A549 (cell line): ENCODE measurements at regions not wholly inside any gene's neighbourhood (a gene's known extent, or its start where the extent isn't known, plus 50 kb on each side); places are given as distances from the start of the nearest gene placed in this dataset.

Experiments used
- ATAC-seq, 2 experiments: fragments of 200-7000 bp in 1 of 2; fragments of >200 bp in 1 of 2; cut with Nextera tagmentation in 1 of 2; cut with Tn5 transposase in 1 of 2; 3 replicates each; pipeline versions ENCODE4 v1.8.0 to v1.9.1; 2018 to 2020; ENCODE audit warnings: mild to moderate bottlenecking in 1 of 2, moderate library complexity in 1 of 2
- CTCF ChIA-PET: fragments of 300-600 bp; sonication (Branson Sonifier 250); formaldehyde crosslinking; extraction: SDS; loops from one replicate; lab custom pipeline; 2021; ENCODE audit warnings: antibody characterized with exemption, inconsistent platforms; lab: Yijun Ruan, JAX
- POLR2A ChIA-PET: fragments of 350-600 bp; formaldehyde crosslinking; extraction: SDS; loops from one replicate; lab custom pipeline; 2021; ENCODE audit warnings: antibody characterized with exemption, inconsistent platforms; lab: Yijun Ruan, JAX
- DNase-seq, 2 experiments: peaks; one replicate each; pipeline versions ENCODE4 v3.0.0 to v3.0.0-alpha.2; 2011 to 2016; ENCODE audit warnings: low read depth in 1 of 2, low spot score in 1 of 2
- FAIRE-seq: peaks from 2 replicates; lab custom pipeline; 2011; peaks lifted over from hg19 to GRCh38; lab: Jason Lieb, UNC
- H3K27ac ChIP-seq, 2 experiments: fragments of >200 bp; sonication (Bioruptor Twin); formaldehyde crosslinking; 3 replicates each; pipeline ENCODE4 v1.5.1; 2016 to 2017
- H3K4me1 ChIP-seq: fragments of >200 bp; sonication (Bioruptor Twin); formaldehyde crosslinking; 3 replicates; pipeline ENCODE4 v1.6.1; 2016
- H3K4me2 ChIP-seq: fragments of >200 bp; sonication (Bioruptor Twin); formaldehyde crosslinking; 3 replicates; pipeline ENCODE4 v1.6.1; 2016
- H3K4me3 ChIP-seq: fragments of >200 bp; sonication (Bioruptor Twin); formaldehyde crosslinking; 3 replicates; pipeline ENCODE4 v1.5.1; 2016
- H3K9me3 ChIP-seq: fragments of >200 bp; sonication (Bioruptor Twin); formaldehyde crosslinking; 3 replicates; pipeline ENCODE4 v1.6.1; 2016
- BHLHE40 ChIP-seq: IDR thresholded peaks from 2 replicates; pipeline ENCODE4 v1.6.1; 2012; ENCODE audit warnings: low read depth, low read length, inconsistent platforms
- CBX2 ChIP-seq: fragments of 200-600 bp; sonication (generic); IDR thresholded peaks from 2 replicates; pipeline ENCODE4 v1.6.1; 2016; ENCODE audit warnings: low read depth, mild to moderate bottlenecking, borderline replicate concordance
- CBX8 ChIP-seq: fragments of 200-600 bp; sonication (generic); IDR thresholded peaks from 2 replicates; pipeline ENCODE4 v1.6.1; 2016
- EHF ChIP-seq: fragments of 250-450 bp; sonication (Bioruptor Pico); IDR thresholded peaks from 2 replicates; pipeline ENCODE4 v1.5.0; 2020; ENCODE audit warnings: mild to moderate bottlenecking
- EP300 ChIP-seq, 2 experiments: fragments of >200 bp; sonication (Bioruptor Twin); formaldehyde crosslinking; IDR thresholded peaks; 2 replicates in 1 of 2; 3 replicates in 1 of 2; pipeline ENCODE4 v1.6.1; 2016 to 2017
- ESRRA ChIP-seq: fragments of 150-350 bp; IDR thresholded peaks from 2 replicates; pipeline ENCODE4 v1.6.1; 2014; ENCODE audit warnings: mild to moderate bottlenecking, low read length, borderline replicate concordance
- FOSL2 ChIP-seq, 2 experiments: fragments of 450-650 bp in 1 of 2; fragments of >200 bp in 1 of 2; sonication (Bioruptor Twin) in 1 of 2; formaldehyde crosslinking; IDR thresholded peaks; 2 replicates each; pipeline versions ENCODE4 v1.5.0 to v1.6.1; 2016 to 2020; ENCODE audit warnings: mild to moderate bottlenecking in 1 of 2, moderate library complexity in 1 of 2
- GATA3 ChIP-seq: IDR thresholded peaks from 2 replicates; pipeline ENCODE4 v1.6.1; 2012; ENCODE audit warnings: borderline replicate concordance
- HEYL ChIP-seq: fragments of 250-450 bp; sonication (Bioruptor Pico); IDR thresholded peaks from 2 replicates; pipeline ENCODE4 v1.8.0; 2021; ENCODE audit warnings: mild to moderate bottlenecking, moderate library complexity
- JUNB ChIP-seq: fragments of >200 bp; sonication (Bioruptor Twin); formaldehyde crosslinking; IDR thresholded peaks from 2 replicates; pipeline ENCODE4 v1.6.1; 2016
- KDM5A ChIP-seq: fragments of 200-600 bp; sonication (generic); IDR thresholded peaks from 2 replicates; pipeline ENCODE4 v1.6.1; 2016; ENCODE audit warnings: antibody characterized with exemption, mild to moderate bottlenecking
- MAZ ChIP-seq: fragments of 150-350 bp; IDR thresholded peaks from 2 replicates; pipeline ENCODE4 v1.6.1; 2014; ENCODE audit warnings: antibody characterized with exemption, low read depth, low read length, borderline replicate concordance
- NR3C1 ChIP-seq: fragments of >200 bp; sonication (Bioruptor Twin); formaldehyde crosslinking; IDR thresholded peaks from 3 replicates; pipeline ENCODE4 v1.6.1; 2017
- PHF8 ChIP-seq: fragments of 200-600 bp; sonication (generic); IDR thresholded peaks from 2 replicates; pipeline ENCODE4 v1.6.1; 2016; ENCODE audit warnings: low read depth, mild to moderate bottlenecking, antibody characterized with exemption, moderate library complexity, borderline replicate concordance
- RARB ChIP-seq: fragments of 250-450 bp; sonication (Bioruptor Pico); IDR thresholded peaks from 2 replicates; pipeline ENCODE4 v1.8.0; 2021; ENCODE audit warnings: mild to moderate bottlenecking, moderate library complexity
- RFX5 ChIP-seq: fragments of 450-650 bp; IDR thresholded peaks from 2 replicates; pipeline ENCODE4 v1.7.1; 2014; ENCODE audit warnings: antibody characterized with exemption, mild to moderate bottlenecking, moderate library complexity
- RNF2 ChIP-seq: fragments of 200-600 bp; sonication (generic); IDR thresholded peaks from 2 replicates; pipeline ENCODE4 v1.6.1; 2016; ENCODE audit warnings: low read depth, mild to moderate bottlenecking, antibody characterized with exemption, moderate library complexity, borderline replicate concordance
- SMC3 ChIP-seq: fragments of >200 bp; sonication (Bioruptor Twin); formaldehyde crosslinking; IDR thresholded peaks from 3 replicates; pipeline ENCODE4 v1.6.1; 2018; ENCODE audit warnings: inconsistent platforms
- ZFP36 ChIP-seq: fragments of 450-650 bp; IDR thresholded peaks from 2 replicates; pipeline ENCODE4 v1.6.1; 2014; ENCODE audit warnings: borderline replicate concordance; ENCODE audit not compliant: partially characterized antibody
- ZSCAN20 ChIP-seq: fragments of 250-450 bp; sonication (Bioruptor Pico); IDR thresholded peaks from 2 replicates; pipeline ENCODE4 v1.8.0; 2022; ENCODE audit warnings: mild to moderate bottlenecking, moderate library complexity
- WGBS: methylation state at CpG from one replicate; pipeline ENCODE4 v1.1.6; 2017; ENCODE audit errors: missing lambda C conversion rate; 5-methylcytosine and 5-hydroxymethylcytosine counted together
- TF ChIP-seq, protein P1 (sequence below): fragments of 150-350 bp; IDR thresholded peaks from 2 replicates; pipeline ENCODE4 v1.6.1; 2014; ENCODE audit warnings: low read depth, mild to moderate bottlenecking, low read length
- TF ChIP-seq, protein P2 (sequence below): IDR thresholded peaks from 2 replicates; pipeline ENCODE4 v1.6.1; 2012; ENCODE audit warnings: low read depth, borderline replicate concordance
- TF ChIP-seq, protein P3 (sequence below): IDR thresholded peaks from 2 replicates; pipeline ENCODE4 v1.6.1; 2012
- TF ChIP-seq, protein P4 (sequence below): fragments of 450-650 bp; IDR thresholded peaks from 2 replicates; pipeline ENCODE4 v1.6.1; 2014; ENCODE audit warnings: antibody characterized with exemption
- TF ChIP-seq, protein P5 (sequence below): fragments of 250-450 bp; sonication (Bioruptor Pico); IDR thresholded peaks from 2 replicates; pipeline ENCODE4 v1.5.0; 2021; ENCODE audit warnings: mild to moderate bottlenecking, moderate library complexity, borderline replicate concordance
- TF ChIP-seq, protein P6 (sequence below): fragments of >200 bp; sonication (Bioruptor Twin); formaldehyde crosslinking; IDR thresholded peaks from 2 replicates; pipeline ENCODE4 v1.6.1; 2016

DNA sequence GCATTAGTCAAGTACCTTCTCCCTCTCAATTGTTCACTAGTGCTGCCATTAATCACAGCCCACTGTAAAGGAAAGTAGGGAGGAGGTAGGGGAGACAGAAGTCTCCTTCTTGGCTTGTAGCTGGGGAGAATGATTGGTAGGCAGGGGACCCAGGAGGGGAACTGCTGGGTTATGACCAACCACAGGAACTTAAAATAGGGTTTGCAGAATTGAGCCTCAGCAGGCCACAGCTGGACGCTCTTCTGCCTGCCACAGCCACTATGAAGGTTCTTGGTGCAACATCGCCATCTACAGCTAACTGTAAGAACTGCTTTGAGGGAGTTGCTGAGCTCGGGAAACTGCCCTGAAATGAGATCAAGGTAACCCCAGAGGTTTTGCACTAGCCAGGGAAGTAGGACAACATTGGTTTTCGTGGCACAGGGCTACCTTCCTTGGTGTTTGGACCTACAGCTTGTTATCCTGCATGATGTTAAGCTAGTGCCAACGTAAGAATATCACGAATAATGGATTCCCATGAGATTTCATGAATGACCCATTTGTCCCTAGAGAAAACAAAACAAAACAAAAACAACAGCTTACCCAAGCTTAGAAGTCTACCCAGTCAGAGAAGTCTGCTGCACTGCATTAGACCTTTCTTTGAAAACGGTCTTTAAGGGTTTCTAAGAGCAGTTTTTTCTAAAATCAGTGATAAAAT, 787.1 kb upstream of the API5 start (continued):
- TF ChIP-seq, protein P1, sequence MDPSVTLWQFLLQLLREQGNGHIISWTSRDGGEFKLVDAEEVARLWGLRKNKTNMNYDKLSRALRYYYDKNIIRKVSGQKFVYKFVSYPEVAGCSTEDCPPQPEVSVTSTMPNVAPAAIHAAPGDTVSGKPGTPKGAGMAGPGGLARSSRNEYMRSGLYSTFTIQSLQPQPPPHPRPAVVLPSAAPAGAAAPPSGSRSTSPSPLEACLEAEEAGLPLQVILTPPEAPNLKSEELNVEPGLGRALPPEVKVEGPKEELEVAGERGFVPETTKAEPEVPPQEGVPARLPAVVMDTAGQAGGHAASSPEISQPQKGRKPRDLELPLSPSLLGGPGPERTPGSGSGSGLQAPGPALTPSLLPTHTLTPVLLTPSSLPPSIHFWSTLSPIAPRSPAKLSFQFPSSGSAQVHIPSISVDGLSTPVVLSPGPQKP: no peak
- TF ChIP-seq GATA3: no peak
- TF ChIP-seq ESRRA: no peak
- TF ChIP-seq SMC3: peak; percentile 24; the same call in 1 of the 3 replicates
- no peak for TF ChIP-seq BHLHE40
- no peak for TF ChIP-seq ZFP36
- no peak for TF ChIP-seq HEYL (CRISPR knock-in tag)
- no peak for TF ChIP-seq RFX5
- TF ChIP-seq, protein P2, sequence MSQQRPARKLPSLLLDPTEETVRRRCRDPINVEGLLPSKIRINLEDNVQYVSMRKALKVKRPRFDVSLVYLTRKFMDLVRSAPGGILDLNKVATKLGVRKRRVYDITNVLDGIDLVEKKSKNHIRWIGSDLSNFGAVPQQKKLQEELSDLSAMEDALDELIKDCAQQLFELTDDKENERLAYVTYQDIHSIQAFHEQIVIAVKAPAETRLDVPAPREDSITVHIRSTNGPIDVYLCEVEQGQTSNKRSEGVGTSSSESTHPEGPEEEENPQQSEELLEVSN: no peak
- TF ChIP-seq CBX8: no peak
- no peak for TF ChIP-seq MAZ
- TF ChIP-seq NR3C1: no peak
- no peak for TF ChIP-seq EHF (CRISPR knock-in tag)

DNA sequence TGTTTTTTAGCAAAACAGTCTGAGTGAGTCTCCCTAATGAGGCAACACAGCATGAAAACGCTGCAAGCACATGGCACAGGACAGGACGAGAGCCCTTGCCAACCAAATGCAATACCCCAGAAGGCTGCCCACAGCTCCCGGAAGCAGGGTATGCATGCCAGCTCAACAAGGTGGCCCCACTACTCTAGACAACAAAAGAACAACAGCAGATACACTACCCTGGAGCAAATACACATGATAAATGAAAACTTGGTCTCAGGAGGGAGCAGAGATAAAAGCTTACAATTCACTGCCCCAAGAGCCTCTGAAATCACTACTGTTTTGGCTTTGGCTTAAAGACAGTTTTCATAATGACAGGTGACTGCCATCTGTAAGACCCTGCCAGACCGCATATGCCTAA, 785.4 kb upstream of the API5 start:
- TF ChIP-seq FOSL2 (IDR thresholded peaks at IDR 0.05) (no peak), FOSL2 (CRISPR knock-in tag; IDR thresholded peaks at IDR 0.05) (no peak), JUNB (no peak), ZSCAN20 (CRISPR knock-in tag) (no peak), KDM5A (no peak), NR3C1 (no peak), HEYL (CRISPR knock-in tag) (no peak), ZFP36 (no peak), PHF8 (no peak), SMC3 (no peak), ESRRA (no peak), EP300 (IDR thresholded peaks at IDR 0.05) (no peak), RARB (CRISPR knock-in tag) (no peak), MAZ (no peak), RNF2 (no peak), CBX2 (no peak), CBX8 (no peak)
- TF ChIP-seq, protein P3, sequence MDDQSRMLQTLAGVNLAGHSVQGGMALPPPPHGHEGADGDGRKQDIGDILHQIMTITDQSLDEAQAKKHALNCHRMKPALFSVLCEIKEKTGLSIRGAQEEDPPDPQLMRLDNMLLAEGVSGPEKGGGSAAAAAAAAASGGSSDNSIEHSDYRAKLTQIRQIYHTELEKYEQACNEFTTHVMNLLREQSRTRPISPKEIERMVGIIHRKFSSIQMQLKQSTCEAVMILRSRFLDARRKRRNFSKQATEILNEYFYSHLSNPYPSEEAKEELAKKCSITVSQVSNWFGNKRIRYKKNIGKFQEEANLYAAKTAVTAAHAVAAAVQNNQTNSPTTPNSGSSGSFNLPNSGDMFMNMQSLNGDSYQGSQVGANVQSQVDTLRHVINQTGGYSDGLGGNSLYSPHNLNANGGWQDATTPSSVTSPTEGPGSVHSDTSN: no peak
- TF ChIP-seq, protein P4, sequence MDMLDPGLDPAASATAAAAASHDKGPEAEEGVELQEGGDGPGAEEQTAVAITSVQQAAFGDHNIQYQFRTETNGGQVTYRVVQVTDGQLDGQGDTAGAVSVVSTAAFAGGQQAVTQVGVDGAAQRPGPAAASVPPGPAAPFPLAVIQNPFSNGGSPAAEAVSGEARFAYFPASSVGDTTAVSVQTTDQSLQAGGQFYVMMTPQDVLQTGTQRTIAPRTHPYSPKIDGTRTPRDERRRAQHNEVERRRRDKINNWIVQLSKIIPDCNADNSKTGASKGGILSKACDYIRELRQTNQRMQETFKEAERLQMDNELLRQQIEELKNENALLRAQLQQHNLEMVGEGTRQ: no peak
- TF ChIP-seq, protein P5, sequence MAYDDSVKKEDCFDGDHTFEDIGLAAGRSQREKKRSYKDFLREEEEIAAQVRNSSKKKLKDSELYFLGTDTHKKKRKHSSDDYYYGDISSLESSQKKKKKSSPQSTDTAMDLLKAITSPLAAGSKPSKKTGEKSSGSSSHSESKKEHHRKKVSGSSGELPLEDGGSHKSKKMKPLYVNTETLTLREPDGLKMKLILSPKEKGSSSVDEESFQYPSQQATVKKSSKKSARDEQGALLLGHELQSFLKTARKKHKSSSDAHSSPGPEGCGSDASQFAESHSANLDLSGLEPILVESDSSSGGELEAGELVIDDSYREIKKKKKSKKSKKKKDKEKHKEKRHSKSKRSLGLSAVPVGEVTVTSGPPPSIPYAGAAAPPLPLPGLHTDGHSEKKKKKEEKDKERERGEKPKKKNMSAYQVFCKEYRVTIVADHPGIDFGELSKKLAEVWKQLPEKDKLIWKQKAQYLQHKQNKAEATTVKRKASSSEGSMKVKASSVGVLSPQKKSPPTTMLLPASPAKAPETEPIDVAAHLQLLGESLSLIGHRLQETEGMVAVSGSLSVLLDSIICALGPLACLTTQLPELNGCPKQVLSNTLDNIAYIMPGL (CRISPR knock-in tag): no peak
- TF ChIP-seq, protein P6, sequence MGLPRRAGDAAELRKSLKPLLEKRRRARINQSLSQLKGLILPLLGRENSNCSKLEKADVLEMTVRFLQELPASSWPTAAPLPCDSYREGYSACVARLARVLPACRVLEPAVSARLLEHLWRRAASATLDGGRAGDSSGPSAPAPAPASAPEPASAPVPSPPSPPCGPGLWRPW: no peak
- no peak for ATAC-seq
- Histone ChIP-seq H3K4me2 (no peak overlapping the region), H3K27ac (no peak overlapping the region), H3K4me3 (no peak overlapping the region), H3K9me3 (no peaks in the 10 kb centered on the region), H3K4me1 (no peaks in the 10 kb centered on the region)
- FAIRE-seq: no peak
- 7% methylated on average over 4 of the region's 4 CpGs for whole genome bisulfite sequencing
- ChIA-PET POLR2A (no interaction called here), CTCF (no interaction called here)
- DNase-seq: no peak
